Stimulated activated naive CD8-positive, alpha-beta T cell treated with anti-CD3 and anti-CD28 coated beads, Interleukin-15, Interleukin-2, amounts not matched to agents 100 ng/mL and 50 ng/mL, for 24 hours (primary cell): ENCODE measurements at regions not wholly inside any gene's neighbourhood (a gene's known extent, or its start where the extent isn't known, plus 50 kb on each side); places are given as distances from the start of the nearest gene placed in this dataset.

Experiments
- H3K27ac Mint-ChIP-seq: one replicate; pipeline ENCODE4 v1.8.0; 2021; ENCODE audit warnings: mild to moderate bottlenecking, mixed read lengths
- H3K27me3 Mint-ChIP-seq: one replicate; pipeline ENCODE4 v1.8.0; 2021; ENCODE audit warnings: mixed read lengths
- H3K36me3 Mint-ChIP-seq: one replicate; pipeline ENCODE4 v1.8.0; 2021; ENCODE audit warnings: low read depth, mixed read lengths
- H3K4me1 Mint-ChIP-seq: one replicate; pipeline ENCODE4 v1.8.0; 2021; ENCODE audit warnings: low read depth, mixed read lengths
- H3K4me3 Mint-ChIP-seq: one replicate; pipeline ENCODE4 v1.8.0; 2021; ENCODE audit warnings: mild to moderate bottlenecking, mixed read lengths
- H3K9me3 Mint-ChIP-seq: one replicate; pipeline ENCODE4 v1.8.0; 2021; ENCODE audit warnings: mixed read lengths

GRCh38 chr2:145161656-145162055, 641.7 kb upstream of the ZEB2 start:
- Mint-ChIP-seq H3K9me3 (peaks cover 3% of the 10 kb centered on the region), H3K27ac (no peak overlapping the region), H3K36me3 (no peaks in the 10 kb centered on the region), H3K27me3 (no peaks in the 10 kb centered on the region), H3K4me3 (no peak overlapping the region), H3K4me1 (no peaks in the 10 kb centered on the region)

- Mint-ChIP-seq H3K27me3 (no peaks in the 10 kb centered on the region), H3K4me1 (no peaks in the 10 kb centered on the region), H3K36me3 (no peaks in the 10 kb centered on the region), H3K4me3 (no peak overlapping the region), H3K27ac (no peak overlapping the region), H3K9me3 (peaks cover 3% of the 10 kb centered on the region)
Measured at GRCh38 chr2:145160855-145161254, 640.9 kb upstream of the ZEB2 start.

GRCh38 chr2:145159676-145160075, 639.8 kb upstream of the ZEB2 start:
- no peaks in the 10 kb centered on the region for H3K36me3 Mint-ChIP-seq
- no peaks in the 10 kb centered on the region for H3K4me1 Mint-ChIP-seq
- no peak overlapping the region for H3K27ac Mint-ChIP-seq
- H3K9me3 Mint-ChIP-seq = peaks cover 3% of the 10 kb centered on the region
- H3K4me3 Mint-ChIP-seq = no peak overlapping the region
- no peaks in the 10 kb centered on the region for H3K27me3 Mint-ChIP-seq

- Mint-ChIP-seq H3K36me3 (no peaks in the 10 kb centered on the region), H3K4me1 (no peaks in the 10 kb centered on the region), H3K27ac (no peak overlapping the region), H3K27me3 (no peaks in the 10 kb centered on the region), H3K9me3 (peaks cover 9% of the 10 kb centered on the region), H3K4me3 (no peak overlapping the region)
Measured at GRCh38 chr2:145157741-145158591, 638.0 kb upstream of the ZEB2 start.

- no peaks in the 10 kb centered on the region for H3K4me1 Mint-ChIP-seq
- H3K27ac Mint-ChIP-seq = no peak overlapping the region
- no peak overlapping the region for H3K4me3 Mint-ChIP-seq
- H3K36me3 Mint-ChIP-seq = no peaks in the 10 kb centered on the region
- peaks cover 9% of the 10 kb centered on the region for H3K9me3 Mint-ChIP-seq
- no peaks in the 10 kb centered on the region for H3K27me3 Mint-ChIP-seq
Measured at GRCh38 chr2:145157036-145157675, 637.2 kb upstream of the ZEB2 start.

- H3K4me3 Mint-ChIP-seq = no peak overlapping the region
- H3K9me3 Mint-ChIP-seq = peaks cover 11% of the 10 kb centered on the region
- H3K36me3 Mint-ChIP-seq = no peaks in the 10 kb centered on the region
- peaks cover 4% of the 10 kb centered on the region for H3K27me3 Mint-ChIP-seq
- no peaks in the 10 kb centered on the region for H3K4me1 Mint-ChIP-seq
- no peak overlapping the region for H3K27ac Mint-ChIP-seq
Measured at GRCh38 chr2:145156199-145156598, 636.3 kb upstream of the ZEB2 start.

GRCh38 chr2:145155196-145155595, 635.3 kb upstream of the ZEB2 start:
- H3K9me3 Mint-ChIP-seq = peaks cover 11% of the 10 kb centered on the region
- H3K27ac Mint-ChIP-seq = no peak overlapping the region
- H3K36me3 Mint-ChIP-seq = no peaks in the 10 kb centered on the region
- H3K27me3 Mint-ChIP-seq = peaks cover 4% of the 10 kb centered on the region
- H3K4me3 Mint-ChIP-seq = no peak overlapping the region
- no peaks in the 10 kb centered on the region for H3K4me1 Mint-ChIP-seq

- no peak overlapping the region for H3K27ac Mint-ChIP-seq
- no peak overlapping the region for H3K4me3 Mint-ChIP-seq
- no peaks in the 10 kb centered on the region for H3K36me3 Mint-ChIP-seq
- H3K27me3 Mint-ChIP-seq = peaks cover 4% of the 10 kb centered on the region
- H3K4me1 Mint-ChIP-seq = no peaks in the 10 kb centered on the region
- H3K9me3 Mint-ChIP-seq = peaks cover 11% of the 10 kb centered on the region
Measured at GRCh38 chr2:145154731-145155130, 634.8 kb upstream of the ZEB2 start.

- Mint-ChIP-seq H3K27me3 (peaks cover 4% of the 10 kb centered on the region), H3K4me3 (no peak overlapping the region)
Measured at GRCh38 chr2:145146691-145147090, 626.8 kb upstream of the ZEB2 start.

GRCh38 chr2:145144131-145144728, 624.3 kb upstream of the ZEB2 start:
- Mint-ChIP-seq H3K27ac (no peak overlapping the region), H3K36me3 (no peaks in the 10 kb centered on the region), H3K27me3 (no peaks in the 10 kb centered on the region), H3K9me3 (no peaks in the 10 kb centered on the region), H3K4me3 (no peak overlapping the region), H3K4me1 (no peaks in the 10 kb centered on the region)

More at GRCh38 chr2:145146691-145147090, 626.8 kb upstream of the ZEB2 start:
- Mint-ChIP-seq H3K36me3 (no peaks in the 10 kb centered on the region), H3K4me1 (no peaks in the 10 kb centered on the region), H3K9me3 (peaks cover 5% of the 10 kb centered on the region), H3K27ac (no peak overlapping the region)

- H3K9me3 Mint-ChIP-seq = no peaks in the 10 kb centered on the region
- H3K36me3 Mint-ChIP-seq = no peaks in the 10 kb centered on the region
- H3K4me3 Mint-ChIP-seq = no peak overlapping the region
- no peaks in the 10 kb centered on the region for H3K27me3 Mint-ChIP-seq
- H3K4me1 Mint-ChIP-seq = no peaks in the 10 kb centered on the region
- no peak overlapping the region for H3K27ac Mint-ChIP-seq
Measured at GRCh38 chr2:145141981-145142380, 622.1 kb upstream of the ZEB2 start.

- H3K4me1 Mint-ChIP-seq = no peaks in the 10 kb centered on the region
- H3K27me3 Mint-ChIP-seq = no peaks in the 10 kb centered on the region
- H3K36me3 Mint-ChIP-seq = no peaks in the 10 kb centered on the region
- no peaks in the 10 kb centered on the region for H3K9me3 Mint-ChIP-seq
- H3K27ac Mint-ChIP-seq = no peak overlapping the region
- H3K4me3 Mint-ChIP-seq = no peak overlapping the region
Measured at GRCh38 chr2:145140658-145141057, 620.7 kb upstream of the ZEB2 start.

GRCh38 chr2:145138626-145139025, 618.7 kb upstream of the ZEB2 start:
- Mint-ChIP-seq H3K4me1 (no peaks in the 10 kb centered on the region), H3K36me3 (no peaks in the 10 kb centered on the region), H3K9me3 (no peaks in the 10 kb centered on the region), H3K27ac (no peak overlapping the region), H3K4me3 (no peak overlapping the region), H3K27me3 (no peaks in the 10 kb centered on the region)

- H3K36me3 Mint-ChIP-seq = no peaks in the 10 kb centered on the region
- H3K4me3 Mint-ChIP-seq = no peak overlapping the region
- no peaks in the 10 kb centered on the region for H3K27me3 Mint-ChIP-seq
- H3K4me1 Mint-ChIP-seq = no peaks in the 10 kb centered on the region
- no peak overlapping the region for H3K27ac Mint-ChIP-seq
- H3K9me3 Mint-ChIP-seq = no peaks in the 10 kb centered on the region
Measured at GRCh38 chr2:145137901-145138300, 618.0 kb upstream of the ZEB2 start.

- no peaks in the 10 kb centered on the region for H3K4me1 Mint-ChIP-seq
- no peaks in the 10 kb centered on the region for H3K36me3 Mint-ChIP-seq
- no peak overlapping the region for H3K4me3 Mint-ChIP-seq
- H3K27me3 Mint-ChIP-seq = no peaks in the 10 kb centered on the region
- H3K27ac Mint-ChIP-seq = no peak overlapping the region
- H3K9me3 Mint-ChIP-seq = no peaks in the 10 kb centered on the region
Measured at GRCh38 chr2:145137211-145137610, 617.3 kb upstream of the ZEB2 start.
